IMR-90 (cell line): ENCODE measurements at regions not wholly inside any gene's neighbourhood (a gene's known extent, or its start where the extent isn't known, plus 50 kb on each side); places are given as distances from the start of the nearest gene placed in this dataset.

Source experiments
- ATAC-seq: fragments of 200-7000 bp; cut with Tn5 transposase; 2 replicates; pipeline ENCODE4 v1.9.1; 2020; ENCODE audit warnings: low read depth, mild to moderate bottlenecking, moderate library complexity
- BruUV-seq: library from RNA; stranded (reverse); fragments of 400-500 nt; replicated peaks from 2 replicates; lab custom pipeline; 2021; lab: Mats Ljungman, UMichigan
- CTCF ChIA-PET: fragments of 300-600 bp; formaldehyde crosslinking; extraction: SDS; loops from one replicate; lab custom pipeline; 2021; ENCODE audit warnings: antibody characterized with exemption; lab: Yijun Ruan, JAX
- POLR2A ChIA-PET: fragments of 300-600 bp; sonication (Branson Sonifier 250); formaldehyde crosslinking; loops from one replicate; lab custom pipeline; 2022; ENCODE audit warnings: antibody characterized with exemption; ENCODE audit not compliant: unreplicated experiment; lab: Charles Lee
- DNase-seq: peaks from one replicate; pipeline ENCODE4 v3.0.0; 2013
- H2AFZ ChIP-seq: replicated peaks from 2 replicates; pipeline ENCODE3; 2013; ENCODE audit warnings: low read length, mild to moderate bottlenecking; ENCODE audit not compliant: poor library complexity
- H2AK5ac ChIP-seq: 2 replicates; pipeline ENCODE4 v1.6.1; 2013; ENCODE audit warnings: low read depth, low read length, inconsistent platforms
- H2AK9ac ChIP-seq: replicated peaks from 2 replicates; pipeline ENCODE3; 2013; ENCODE audit warnings: mild to moderate bottlenecking, low read depth, low read length, moderate library complexity; ENCODE audit not compliant: poor library complexity
- H2BK120ac ChIP-seq: 2 replicates; pipeline ENCODE4 v1.6.1; 2013; ENCODE audit warnings: low read depth, low read length, inconsistent platforms
- H2BK15ac ChIP-seq: 3 replicates; pipeline ENCODE4 v1.6.1; 2013; ENCODE audit warnings: low read depth, low read length, inconsistent platforms
- H2BK20ac ChIP-seq: 2 replicates; pipeline ENCODE4 v1.6.1; 2013; ENCODE audit warnings: low read depth, mild to moderate bottlenecking, inconsistent platforms, low read length, moderate library complexity
- H2BK5ac ChIP-seq: 2 replicates; pipeline ENCODE4 v1.6.1; 2013; ENCODE audit warnings: mild to moderate bottlenecking, low read depth, low read length, inconsistent platforms; ENCODE audit not compliant: poor library complexity, severe bottlenecking
- H3K14ac ChIP-seq: replicated peaks from 2 replicates; pipeline ENCODE4 v1.6.1; 2013; ENCODE audit warnings: low read depth, low read length, inconsistent platforms
- H3K18ac ChIP-seq: 2 replicates; pipeline ENCODE4 v1.6.1; 2013; ENCODE audit warnings: low read depth, low read length, control low read depth
- H3K23ac ChIP-seq: 2 replicates; pipeline ENCODE4 v1.6.1; 2013; ENCODE audit warnings: low read depth, low read length, inconsistent platforms
- H3K27ac ChIP-seq: 2 replicates; pipeline ENCODE4 v1.5.1; 2013; ENCODE audit warnings: mild to moderate bottlenecking, control low read depth, low read length; ENCODE audit not compliant: insufficient read depth
- H3K27me3 ChIP-seq: 2 replicates; pipeline ENCODE4 v1.6.1; 2013; ENCODE audit warnings: low read length; ENCODE audit not compliant: control insufficient read depth, insufficient read depth
- H3K36me3 ChIP-seq: 2 replicates; pipeline ENCODE4 v1.6.1; 2013; ENCODE audit warnings: low read length, mixed read lengths; ENCODE audit not compliant: control insufficient read depth, insufficient read depth
- H3K4ac ChIP-seq: 2 replicates; pipeline ENCODE4 v1.6.1; 2013; ENCODE audit warnings: low read depth, low read length, inconsistent platforms
- H3K4me1 ChIP-seq: 2 replicates; pipeline ENCODE4 v1.6.1; 2013; ENCODE audit warnings: low read length, mixed read lengths; ENCODE audit not compliant: control insufficient read depth, insufficient read depth
- H3K4me2 ChIP-seq: 2 replicates; pipeline ENCODE4 v1.6.1; 2013; ENCODE audit warnings: low read depth, mild to moderate bottlenecking, control low read depth, low read length, moderate library complexity
- H3K4me3 ChIP-seq: 2 replicates; pipeline ENCODE4 v1.5.1; 2013; ENCODE audit warnings: low read depth, mild to moderate bottlenecking, control low read depth, low read length, moderate library complexity; ENCODE audit not compliant: insufficient read depth
- H3K56ac ChIP-seq: 2 replicates; pipeline ENCODE4 v1.6.1; 2013; ENCODE audit warnings: low read length, inconsistent platforms; ENCODE audit not compliant: insufficient read depth; ENCODE audit errors: extremely low read depth
- H3K79me1 ChIP-seq, 2 experiments: 2 replicates each; pipeline ENCODE4 v1.6.1; 2013; ENCODE audit warnings: low read length in 2 of 2, inconsistent platforms in 1 of 2, low read depth in 1 of 2
- H3K9ac ChIP-seq: 2 replicates; pipeline ENCODE4 v1.6.1; 2013; ENCODE audit warnings: low read depth, low read length, control low read depth
- H3K9me1 ChIP-seq: 2 replicates; pipeline ENCODE4 v1.6.1; 2013; ENCODE audit warnings: low read length, inconsistent platforms; ENCODE audit not compliant: insufficient read depth
- H3K9me3 ChIP-seq: 2 replicates; pipeline ENCODE4 v1.6.1; 2013; ENCODE audit warnings: low read length; ENCODE audit not compliant: control insufficient read depth, insufficient read depth
- H4K20me1 ChIP-seq: 2 replicates; pipeline ENCODE4 v1.6.1; 2013; ENCODE audit warnings: low read length, inconsistent platforms; ENCODE audit not compliant: insufficient read depth
- H4K5ac ChIP-seq: 2 replicates; pipeline ENCODE4 v1.6.1; 2013; ENCODE audit warnings: mild to moderate bottlenecking, low read depth, low read length, control low read depth
- H4K8ac ChIP-seq, 2 experiments: 2 replicates each; pipeline ENCODE4 v1.6.1; 2013; ENCODE audit warnings: low read depth in 2 of 2, low read length in 2 of 2, control low read depth in 1 of 2, inconsistent platforms in 1 of 2
- H4K91ac ChIP-seq: 2 replicates; pipeline ENCODE4 v1.6.1; 2013; ENCODE audit warnings: low read depth, low read length, inconsistent platforms; ENCODE audit not compliant: insufficient read depth
- ELK1 ChIP-seq: fragments of 150-350 bp; IDR thresholded peaks from 2 replicates; pipeline ENCODE4 v1.6.1; 2016; ENCODE audit warnings: low read depth, mild to moderate bottlenecking, low read length, moderate library complexity, borderline replicate concordance
- MAFK ChIP-seq: IDR thresholded peaks from 2 replicates; pipeline ENCODE4 v1.6.1; 2012; ENCODE audit warnings: low read depth, low read length, improper control_type of control experiment
- MAZ ChIP-seq: IDR thresholded peaks from 2 replicates; pipeline ENCODE4 v1.6.1; 2012; ENCODE audit warnings: low read depth, mild to moderate bottlenecking, low read length, improper control_type of control experiment, moderate library complexity, borderline replicate concordance
- MXI1 ChIP-seq: IDR thresholded peaks from 2 replicates; pipeline ENCODE4 v1.6.1; 2012; ENCODE audit warnings: low read depth, mild to moderate bottlenecking, low read length, moderate library complexity, borderline replicate concordance
- POLR2A ChIP-seq: IDR thresholded peaks from 2 replicates; pipeline ENCODE4 v1.6.1; 2012; ENCODE audit warnings: mild to moderate bottlenecking, low read depth, low read length
- RAD21 ChIP-seq: IDR thresholded peaks from 2 replicates; pipeline ENCODE4 v1.6.1; 2012; ENCODE audit warnings: low read length, improper control_type of control experiment
- SMC3 ChIP-seq: fragments of 150-350 bp; IDR thresholded peaks from 2 replicates; pipeline ENCODE4 v1.6.1; 2016; ENCODE audit warnings: low read depth, mild to moderate bottlenecking, antibody characterized with exemption, low read length, moderate library complexity
- USF2 ChIP-seq: fragments of 150-350 bp; IDR thresholded peaks from 2 replicates; pipeline ENCODE4 v1.6.1; 2017; ENCODE audit warnings: mild to moderate bottlenecking, antibody characterized with exemption, low read length, low read depth
- WGBS, 2 experiments: methylation state at CpG; one replicate each; pipeline versions ENCODE4 v1.1.5 to v1.1.7; 2013; ENCODE audit warnings: missing lambda C conversion rate in 2 of 2; ENCODE audit not compliant: insufficient read length in 1 of 2; ENCODE audit errors: extremely low coverage in 2 of 2; 5-methylcytosine and 5-hydroxymethylcytosine counted together
- dilution Hi-C: fragments of 300-500 bp; cut with HindIII; formaldehyde crosslinking; loops from one replicate; pipeline ENCODE4 v1.14.3; 2018; ENCODE audit warnings: low sequenced_read_pairs; ENCODE audit not compliant: unreplicated experiment
- in situ Hi-C: fragments of 300-500 bp; cut with MboI; formaldehyde crosslinking; loops from 3 replicates; pipeline ENCODE4 v1.14.3; 2019; ENCODE audit warnings: low sequenced_read_pairs, inconsistent platforms, mixed read lengths
- intact Hi-C: fragments of 100-400 bp; cut with micrococcal nuclease; formaldehyde crosslinking; loops from 2 replicates; pipeline ENCODE4 v1.10.0; 2022

GRCh38 chr3:36229496-36229895 is 150.8 kb upstream of the STAC start:
- ATAC-seq (no peak), DNase-seq (no peak)
- Histone ChIP-seq H3K27ac (no peak overlapping the region), H3K23ac (no peak overlapping the region), H3K4me2 (no peak overlapping the region), H2AK9ac (no peak overlapping the region), H4K91ac (no peak overlapping the region), H3K4me3 (no peak overlapping the region), H4K8ac (no peak overlapping the region), H2BK15ac (no peak overlapping the region), H3K14ac (no peak overlapping the region), H2AFZ (no peak overlapping the region), H4K20me1 (no peaks in the 10 kb centered on the region), H3K9ac (no peak overlapping the region), H3K18ac (no peak overlapping the region), H2BK20ac (no peak overlapping the region), H4K5ac (no peak overlapping the region), H3K56ac (no peak overlapping the region), H3K4me1 (no peaks in the 10 kb centered on the region), H2BK5ac (no peak overlapping the region), H3K79me1 (no peaks in the 10 kb centered on the region), H2AK5ac (no peak overlapping the region), H3K27me3 (no peaks in the 10 kb centered on the region), H3K4ac (no peak overlapping the region), H2BK120ac (no peak overlapping the region), H3K36me3 (no peaks in the 10 kb centered on the region), H3K9me1 (no peaks in the 10 kb centered on the region), H3K9me3 (peaks cover 4% of the 10 kb centered on the region)
- in situ Hi-C loops (no loop called here), intact Hi-C loops (no loop called here), dilution Hi-C loops (no loop called here)
- POLR2A ChIA-PET: no interaction called here
- CTCF ChIA-PET: interaction anchor here (0.6 kb wide), 1 partner anchor 62 kb away, joined by 3 read pairs; no protein-coding TSS in a partner anchor
- TF ChIP-seq POLR2A (no peak), USF2 (no peak), RAD21 (no peak), MAZ (no peak), ELK1 (no peak), MAFK (no peak), SMC3 (no peak), MXI1 (no peak)
- no TSS peak for BruUV-seq
- WGBS, 2 experiments: no CpG with 5 or more reads among the region's 1 CpG
